Gastroesophageal sphincter (tissue), 4 donors: ENCODE measurements at regions not wholly inside any gene's neighbourhood (a gene's known extent, or its start where the extent isn't known, plus 50 kb on each side); places are given as distances from the start of the nearest gene placed in this dataset.
"Not testable (repeated sequence)": the region's sequence is repeated elsewhere in the genome, so short reads cannot be mapped to it uniquely, and the experiment has no call there.

Experiments
- ATAC-seq: fragments of 150-250 bp; one replicate; pipeline ENCODE4 v1.9.1; 2016; ENCODE audit warnings: mild to moderate bottlenecking, moderate library complexity
- H3K27ac ChIP-seq, 4 donors: fragments of 200-600 bp; sonication (generic) in 3 of 4; 1 replicate in 3 of 4; 2 replicates in 1 of 4; pipeline ENCODE4 v1.5.1; 2016 to 2019
- H3K27me3 ChIP-seq: fragments of 200-600 bp; sonication (generic); one replicate; pipeline ENCODE4 v1.5.1; 2019
- H3K36me3 ChIP-seq, 2 donors: fragments of 200-600 bp; sonication (generic); one replicate each; pipeline ENCODE4 v1.5.1; 2019; ENCODE audit warnings: control low read depth in 1 of 2
- H3K4me1 ChIP-seq, 3 donors: fragments of 200-600 bp; sonication (generic); 1 replicate in 2 of 3; 2 replicates in 1 of 3; pipeline ENCODE4 v1.5.1; 2016 to 2019; ENCODE audit warnings: control low read depth in 2 of 3
- H3K4me3 ChIP-seq, 2 donors: fragments of 200-600 bp; sonication (generic); one replicate each; pipeline ENCODE4 v1.5.1; 2019; ENCODE audit warnings: mild to moderate bottlenecking in 1 of 2, moderate library complexity in 1 of 2
- H3K9me3 ChIP-seq, 3 donors: fragments of 200-600 bp; sonication (generic); one replicate each; pipeline ENCODE4 v1.5.1; 2017 to 2019; ENCODE audit warnings: control low read depth in 2 of 3
- CTCF ChIP-seq, 4 experiments: fragments of 200-600 bp in 2 of 4; fragments of 450-650 bp in 2 of 4; sonication (generic) in 1 of 4; IDR thresholded peaks; one replicate each; pipeline ENCODE4 v1.5.1; 2017 to 2019; ENCODE audit warnings: antibody characterized with exemption in 4 of 4, mild to moderate bottlenecking in 2 of 4, moderate library complexity in 2 of 4
- EP300 ChIP-seq: sonication (generic); formaldehyde crosslinking; IDR thresholded peaks from one replicate; pipeline ENCODE4 v1.6.1; 2017; ENCODE audit warnings: antibody characterized with exemption, mild to moderate bottlenecking
- POLR2A ChIP-seq, 2 donors: fragments of 450-650 bp; IDR thresholded peaks; one replicate each; pipeline ENCODE4 v1.6.1; 2017; ENCODE audit warnings: antibody characterized with exemption in 2 of 2, mild to moderate bottlenecking in 2 of 2, moderate library complexity in 1 of 2
- POLR2AphosphoS5 ChIP-seq: sonication (generic); formaldehyde crosslinking; IDR thresholded peaks from one replicate; pipeline ENCODE4 v1.6.1; 2017; ENCODE audit warnings: antibody characterized with exemption
- WGBS, 2 donors: methylation state at CpG; one replicate each; pipeline ENCODE4 v1.1.5; 2018; ENCODE audit warnings: low coverage in 1 of 2; 5-methylcytosine and 5-hydroxymethylcytosine counted together

GRCh38 chr17:70375406-70375805, 206.1 kb downstream of the KCNJ2 start:
- H3K4me1 ChIP-seq = no peaks in the 10 kb centered on the region
- H3K4me3 ChIP-seq = no peak overlapping the region
- TF ChIP-seq POLR2A (IDR thresholded peaks at IDR 0.05) = no peak
- no peak for TF ChIP-seq POLR2AphosphoS5
- TF ChIP-seq CTCF (IDR thresholded peaks at IDR 0.05) = no peak
- TF ChIP-seq EP300 = no peak
- no peaks in the 10 kb centered on the region for H3K36me3 ChIP-seq
- ATAC-seq = no peak
- H3K27ac ChIP-seq = no peak overlapping the region
- 80 to 100% methylated on average over 1 of the region's 1 CpG for WGBS, 2 donors
- no peaks in the 10 kb centered on the region for H3K27me3 ChIP-seq
- no peaks in the 10 kb centered on the region for H3K9me3 ChIP-seq

GRCh38 chr17:70375813-70376770, 206.8 kb downstream of the KCNJ2 start:
- Histone ChIP-seq H3K4me1 (no peaks in the 10 kb centered on the region), H3K4me3 (no peak overlapping the region), H3K27me3 (no peaks in the 10 kb centered on the region), H3K9me3 (no peaks in the 10 kb centered on the region), H3K27ac (no peak overlapping the region), H3K36me3 (no peaks in the 10 kb centered on the region)
- ATAC-seq = no peak
- 76 to 87% methylated on average over 4 of the region's 4 CpGs for WGBS, 2 donors
- TF ChIP-seq POLR2A (IDR thresholded peaks at IDR 0.05) (no peak), CTCF (IDR thresholded peaks at IDR 0.05) (no peak), EP300 (no peak), POLR2AphosphoS5 (no peak)

- ATAC-seq = no peak
- no peaks in the 10 kb centered on the region for H3K27me3 ChIP-seq
- no peak overlapping the region for H3K27ac ChIP-seq
- no peak overlapping the region for H3K4me3 ChIP-seq
- 68 to 84% methylated on average over 4 of the region's 4 CpGs for WGBS, 2 donors
- no peaks in the 10 kb centered on the region for H3K9me3 ChIP-seq
- H3K4me1 ChIP-seq = no peaks in the 10 kb centered on the region
- H3K36me3 ChIP-seq = no peaks in the 10 kb centered on the region
- TF ChIP-seq CTCF (IDR thresholded peaks at IDR 0.05) (no peak), POLR2AphosphoS5 (no peak), POLR2A (IDR thresholded peaks at IDR 0.05) (no peak), EP300 (no peak)
These were observed 208.3 kb downstream of the KCNJ2 start for GRCh38 chr17:70377654-70378053.

- Histone ChIP-seq H3K27me3 (no peaks in the 10 kb centered on the region), H3K4me3 (no peak overlapping the region), H3K4me1 (no peaks in the 10 kb centered on the region), H3K36me3 (no peaks in the 10 kb centered on the region), H3K9me3 (no peaks in the 10 kb centered on the region), H3K27ac (no peak overlapping the region)
- no peak for ATAC-seq
- TF ChIP-seq CTCF (IDR thresholded peaks at IDR 0.05) (no peak), POLR2A (IDR thresholded peaks at IDR 0.05) (no peak), POLR2AphosphoS5 (no peak), EP300 (no peak)
These were observed 208.7 kb downstream of the KCNJ2 start for GRCh38 chr17:70378076-70378475.

GRCh38 chr17:70379945-70380344, 210.6 kb downstream of the KCNJ2 start:
- no peaks in the 10 kb centered on the region for H3K9me3 ChIP-seq
- H3K4me3 ChIP-seq = no peak overlapping the region
- no peaks in the 10 kb centered on the region for H3K36me3 ChIP-seq
- H3K27ac ChIP-seq = no peak overlapping the region
- WGBS, 2 donors = 70 to 95% methylated on average over 3 of the region's 3 CpGs
- TF ChIP-seq EP300 = no peak
- TF ChIP-seq CTCF (IDR thresholded peaks at IDR 0.05) = no peak
- TF ChIP-seq POLR2A (IDR thresholded peaks at IDR 0.05) = no peak
- no peak for TF ChIP-seq POLR2AphosphoS5
- ATAC-seq = no peak
- no peaks in the 10 kb centered on the region for H3K27me3 ChIP-seq
- H3K4me1 ChIP-seq = no peaks in the 10 kb centered on the region

GRCh38 chr17:70381916-70382315, 212.6 kb downstream of the KCNJ2 start:
- WGBS, 2 donors = 97 to 98% methylated on average over 10 to 15 of the region's 15 CpGs
- not testable (repeated sequence) for H3K27ac ChIP-seq, H3K4me3 ChIP-seq, ATAC-seq, H3K36me3 ChIP-seq, H3K9me3 ChIP-seq, H3K27me3 ChIP-seq, H3K4me1 ChIP-seq
